ENCODE measurements at regions not wholly inside any gene's neighbourhood (a gene's known extent, or its start where the extent isn't known, plus 50 kb on each side); places are given as distances from the start of the nearest gene placed in this dataset.

- TF ChIP-seq CTCF (conservative IDR thresholded peaks at IDR 0.05; ENCODE audit: control insufficient read depth, insufficient read depth, low read depth, low read length) = no peak
- no peak for DNase-seq (ENCODE audit: low read depth)
- H3K4me3 ChIP-seq (ENCODE audit: control insufficient read depth, low read depth, low read length) = no peak overlapping the region
Observed at GRCh38 chr12:20272161-20272560, 96.2 kb upstream of the PDE3A start.

- no peak for TF ChIP-seq CTCF (conservative IDR thresholded peaks at IDR 0.05; ENCODE audit: control insufficient read depth, insufficient read depth, low read depth, low read length)
- peak; percentile 70 for DNase-seq (ENCODE audit: low read depth)
- H3K4me3 ChIP-seq (ENCODE audit: control insufficient read depth, low read depth, low read length) = no peak overlapping the region
Observed at GRCh38 chr12:20272801-20273200, 95.5 kb upstream of the PDE3A start.

- no peak for TF ChIP-seq CTCF (conservative IDR thresholded peaks at IDR 0.05; ENCODE audit: control insufficient read depth, insufficient read depth, low read depth, low read length)
- no peak for DNase-seq (ENCODE audit: low read depth)
- H3K4me3 ChIP-seq (ENCODE audit: control insufficient read depth, low read depth, low read length) = no peak overlapping the region
Observed at GRCh38 chr12:20274008-20274407, 94.3 kb upstream of the PDE3A start.

DNA sequence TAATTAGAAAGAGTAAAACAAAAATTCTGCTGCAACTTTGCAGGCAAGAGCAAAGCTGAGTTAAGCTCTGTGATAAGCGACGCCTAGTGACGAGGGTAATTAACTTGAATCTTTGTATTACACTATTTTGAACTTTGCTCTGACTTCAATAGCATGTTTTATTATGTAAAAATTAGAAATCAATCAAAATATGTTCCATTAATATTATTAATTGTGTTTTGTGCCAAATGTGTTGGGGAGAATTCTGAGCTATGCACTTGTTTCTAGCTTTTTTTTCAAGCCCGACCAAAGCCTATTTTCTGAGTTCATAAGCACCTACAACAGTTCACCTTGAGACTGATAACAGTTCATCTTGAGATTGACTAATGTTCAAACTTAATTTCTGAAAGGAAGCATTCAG, 90.1 kb upstream of the PDE3A start:
- no peak overlapping the region for H3K4me3 ChIP-seq (ENCODE audit: control insufficient read depth, low read depth, low read length)
- DNase-seq (ENCODE audit: low read depth) = no peak
- TF ChIP-seq CTCF (conservative IDR thresholded peaks at IDR 0.05; ENCODE audit: control insufficient read depth, insufficient read depth, low read depth, low read length) = no peak

GRCh38 chr12:20280515-20280914, 87.8 kb upstream of the PDE3A start:
- no peak for TF ChIP-seq CTCF (conservative IDR thresholded peaks at IDR 0.05; ENCODE audit: control insufficient read depth, insufficient read depth, low read depth, low read length)
- DNase-seq (ENCODE audit: low read depth) = peak; percentile 46
- H3K4me3 ChIP-seq (ENCODE audit: control insufficient read depth, low read depth, low read length) = no peak overlapping the region

DNA sequence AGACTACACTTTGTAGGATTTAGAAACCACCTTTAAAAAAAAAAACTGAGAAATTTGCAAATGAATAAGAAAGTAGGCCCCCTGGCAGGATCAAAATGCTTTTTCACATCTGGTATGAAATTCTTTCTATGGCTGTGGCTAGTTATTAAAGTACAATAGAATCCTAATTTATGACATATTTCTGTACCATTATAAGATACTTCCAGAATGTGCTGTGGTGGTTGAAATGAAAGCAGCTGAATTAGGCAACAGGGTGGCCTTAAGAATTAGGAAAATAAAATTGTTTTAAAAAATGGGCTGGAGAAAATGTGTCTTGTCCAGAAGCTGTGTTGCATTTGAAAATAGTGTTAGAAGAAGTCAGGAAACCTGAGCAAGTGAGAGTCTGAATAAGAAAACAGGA, 85.9 kb upstream of the PDE3A start:
- H3K4me3 ChIP-seq (ENCODE audit: control insufficient read depth, low read depth, low read length) = no peak overlapping the region
- DNase-seq (ENCODE audit: low read depth) = no peak
- no peak for TF ChIP-seq CTCF (conservative IDR thresholded peaks at IDR 0.05; ENCODE audit: control insufficient read depth, insufficient read depth, low read depth, low read length)

DNA sequence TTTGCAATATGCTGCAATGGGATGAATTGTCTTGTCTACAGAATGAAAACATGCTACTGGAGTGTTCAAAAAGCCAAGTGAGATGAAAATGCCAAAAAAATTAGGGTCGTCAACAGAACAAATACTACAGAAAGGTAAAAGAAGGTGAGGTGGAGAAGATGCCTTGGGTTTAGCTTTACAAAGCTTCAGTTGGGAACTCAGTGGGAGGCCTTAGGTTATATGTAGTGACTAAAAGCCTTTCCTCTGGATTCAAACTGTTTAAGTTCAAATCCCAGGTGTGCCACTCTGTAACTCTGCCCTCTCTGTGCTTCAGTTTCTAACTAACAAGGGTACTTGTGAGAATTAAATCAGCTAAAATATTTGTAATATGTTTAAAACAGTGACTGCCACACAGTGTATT, 84.9 kb upstream of the PDE3A start:
- no peak for TF ChIP-seq CTCF (conservative IDR thresholded peaks at IDR 0.05; ENCODE audit: control insufficient read depth, insufficient read depth, low read depth, low read length)
- H3K4me3 ChIP-seq (ENCODE audit: control insufficient read depth, low read depth, low read length) = no peak overlapping the region
- DNase-seq (ENCODE audit: low read depth) = no peak
